ENCODE measurements at regions not wholly inside any gene's neighbourhood (a gene's known extent, or its start where the extent isn't known, plus 50 kb on each side); places are given as distances from the start of the nearest gene placed in this dataset.

- peaks cover 0 to 3% of the 10 kb centered on the region in 2 experiments for H3K4me1 ChIP-seq (ENCODE audit: control insufficient read depth in 1 of 2, insufficient read depth in 2 of 2, low read length in 2 of 2)
- DNase-seq = peak in 1 of 2 donors; percentile 2
These were observed 407.8 kb upstream of the CDH2 start for GRCh38 chr18:28584731-28585130.

GRCh38 chr18:28582724-28583123 lies 405.8 kb upstream of the CDH2 start:
- DNase-seq = no peak
- Histone ChIP-seq H3K9ac (ENCODE audit: low read length) (no peak overlapping the region), H2AFZ (ENCODE audit: insufficient read depth, low read length, poor library complexity) (no peak overlapping the region), H4K91ac (ENCODE audit: low read depth, low read length) (no peak overlapping the region), H2BK5ac (ENCODE audit: low read depth, low read length, poor library complexity) (no peak overlapping the region), H2AK5ac (ENCODE audit: low read length) (no peak overlapping the region), H3K9me3 (ENCODE audit: insufficient read depth, low read depth, low read length) (no peaks in the 10 kb centered on the region), H4K8ac (ENCODE audit: low read depth, low read length) (no peak overlapping the region), H4K12ac (ENCODE audit: low read depth, low read length) (no peak overlapping the region), H3K27ac (ENCODE audit: low read depth, low read length) (no peak overlapping the region), H3K4me1 (ENCODE audit: control insufficient read depth in 1 of 2, insufficient read depth in 2 of 2, low read length in 2 of 2) (peaks cover 0 to 3% of the 10 kb centered on the region in 2 experiments), H2BK120ac (ENCODE audit: insufficient read depth, low read length, poor library complexity) (no peak overlapping the region), H3K18ac (ENCODE audit: low read length) (no peak overlapping the region), H3K4me2 (ENCODE audit: low read length) (no peak overlapping the region), H3K23ac (ENCODE audit: low read length) (no peak overlapping the region), H3K27me3 (ENCODE audit: insufficient read depth, low read length) (no peaks in the 10 kb centered on the region), H3K79me1 (ENCODE audit: low read length) (no peaks in the 10 kb centered on the region), H3K4ac (ENCODE audit: low read depth, low read length) (no peak overlapping the region), H2BK12ac (ENCODE audit: low read length) (no peak overlapping the region), H3K14ac (ENCODE audit: low read length) (no peak overlapping the region), H3K4me3 (ENCODE audit: low read depth, low read length) (no peak overlapping the region), H3K36me3 (ENCODE audit: control insufficient read depth in 1 of 2, insufficient read depth in 2 of 2, low read length in 2 of 2) (no peaks in the 10 kb centered on the region), H3K79me2 (ENCODE audit: control insufficient read depth, insufficient read depth, low read length, poor library complexity) (no peaks in the 10 kb centered on the region)
- WGBS (ENCODE audit: extremely low coverage, insufficient coverage, insufficient read length) = no CpG with 5 or more reads among the region's 2 CpGs

More at GRCh38 chr18:28584731-28585130, 407.8 kb upstream of the CDH2 start:
- Histone ChIP-seq H3K14ac (ENCODE audit: low read length) (no peak overlapping the region), H3K79me2 (ENCODE audit: control insufficient read depth, insufficient read depth, low read length, poor library complexity) (no peaks in the 10 kb centered on the region), H3K79me1 (ENCODE audit: low read length) (no peaks in the 10 kb centered on the region), H3K23ac (ENCODE audit: low read length) (no peak overlapping the region), H3K27me3 (ENCODE audit: insufficient read depth, low read length) (no peaks in the 10 kb centered on the region), H2BK120ac (ENCODE audit: insufficient read depth, low read length, poor library complexity) (no peak overlapping the region), H2BK12ac (ENCODE audit: low read length) (no peak overlapping the region), H2AK5ac (ENCODE audit: low read length) (no peak overlapping the region), H3K36me3 (ENCODE audit: control insufficient read depth in 1 of 2, insufficient read depth in 2 of 2, low read length in 2 of 2) (no peaks in the 10 kb centered on the region), H3K4ac (ENCODE audit: low read depth, low read length) (no peak overlapping the region), H2AFZ (ENCODE audit: insufficient read depth, low read length, poor library complexity) (no peak overlapping the region), H2BK5ac (ENCODE audit: low read depth, low read length, poor library complexity) (no peak overlapping the region), H3K9me3 (ENCODE audit: insufficient read depth, low read depth, low read length) (no peaks in the 10 kb centered on the region), H4K12ac (ENCODE audit: low read depth, low read length) (no peak overlapping the region), H4K91ac (ENCODE audit: low read depth, low read length) (no peak overlapping the region), H3K4me3 (ENCODE audit: low read depth, low read length) (no peak overlapping the region), H3K9ac (ENCODE audit: low read length) (no peak overlapping the region), H4K8ac (ENCODE audit: low read depth, low read length) (no peak overlapping the region), H3K18ac (ENCODE audit: low read length) (no peak overlapping the region), H3K4me2 (ENCODE audit: low read length) (peak overlapping the region; percentile 0), H3K27ac (ENCODE audit: low read depth, low read length) (no peak overlapping the region)
- WGBS (ENCODE audit: extremely low coverage, insufficient coverage, insufficient read length) = no CpG with 5 or more reads among the region's 5 CpGs

GRCh38 chr18:28581521-28582071 lies 404.7 kb upstream of the CDH2 start:
- H3K23ac ChIP-seq (ENCODE audit: low read length) = no peak overlapping the region
- H3K27me3 ChIP-seq (ENCODE audit: insufficient read depth, low read length) = no peaks in the 10 kb centered on the region
- no peak overlapping the region for H4K12ac ChIP-seq (ENCODE audit: low read depth, low read length)
- no peak for DNase-seq
- H4K91ac ChIP-seq (ENCODE audit: low read depth, low read length) = no peak overlapping the region
- no peak overlapping the region for H2BK5ac ChIP-seq (ENCODE audit: low read depth, low read length, poor library complexity)
- no peaks in the 10 kb centered on the region for H3K9me3 ChIP-seq (ENCODE audit: insufficient read depth, low read depth, low read length)
- no peak overlapping the region for H3K14ac ChIP-seq (ENCODE audit: low read length)
- no peak overlapping the region for H3K4ac ChIP-seq (ENCODE audit: low read depth, low read length)
- H3K4me1 ChIP-seq (ENCODE audit: control insufficient read depth in 1 of 2, insufficient read depth in 2 of 2, low read length in 2 of 2) = peaks cover 0 to 3% of the 10 kb centered on the region in 2 experiments
- H3K79me1 ChIP-seq (ENCODE audit: low read length) = no peaks in the 10 kb centered on the region
- no peak overlapping the region for H2AK5ac ChIP-seq (ENCODE audit: low read length)
- H2BK12ac ChIP-seq (ENCODE audit: low read length) = no peak overlapping the region
- H3K18ac ChIP-seq (ENCODE audit: low read length) = no peak overlapping the region
- H3K4me3 ChIP-seq (ENCODE audit: low read depth, low read length) = no peak overlapping the region
- H3K79me2 ChIP-seq (ENCODE audit: control insufficient read depth, insufficient read depth, low read length, poor library complexity) = no peaks in the 10 kb centered on the region
- no peak overlapping the region for H3K4me2 ChIP-seq (ENCODE audit: low read length)
- no peak overlapping the region for H2BK120ac ChIP-seq (ENCODE audit: insufficient read depth, low read length, poor library complexity)
- no peak overlapping the region for H3K27ac ChIP-seq (ENCODE audit: low read depth, low read length)
- H2AFZ ChIP-seq (ENCODE audit: insufficient read depth, low read length, poor library complexity) = no peak overlapping the region
- H3K36me3 ChIP-seq (ENCODE audit: control insufficient read depth in 1 of 2, insufficient read depth in 2 of 2, low read length in 2 of 2) = no peaks in the 10 kb centered on the region
- no peak overlapping the region for H4K8ac ChIP-seq (ENCODE audit: low read depth, low read length)
- WGBS (ENCODE audit: extremely low coverage, insufficient coverage, insufficient read length) = no CpG with 5 or more reads among the region's 4 CpGs
- H3K9ac ChIP-seq (ENCODE audit: low read length) = no peak overlapping the region

GRCh38 chr18:28576941-28577340 lies 400.0 kb upstream of the CDH2 start:
- Histone ChIP-seq H3K4ac (ENCODE audit: low read depth, low read length) (no peak overlapping the region), H3K4me1 (ENCODE audit: control insufficient read depth in 1 of 2, insufficient read depth in 2 of 2, low read length in 2 of 2) (no peaks in the 10 kb centered on the region), H3K9me3 (ENCODE audit: insufficient read depth, low read depth, low read length) (no peaks in the 10 kb centered on the region), H3K79me1 (ENCODE audit: low read length) (no peaks in the 10 kb centered on the region), H3K4me2 (ENCODE audit: low read length) (no peak overlapping the region), H3K4me3 (ENCODE audit: low read depth, low read length) (no peak overlapping the region), H2BK120ac (ENCODE audit: insufficient read depth, low read length, poor library complexity) (no peak overlapping the region), H3K27ac (ENCODE audit: low read depth, low read length) (no peak overlapping the region), H2BK5ac (ENCODE audit: low read depth, low read length, poor library complexity) (no peak overlapping the region), H3K79me2 (ENCODE audit: control insufficient read depth, insufficient read depth, low read length, poor library complexity) (no peaks in the 10 kb centered on the region), H3K23ac (ENCODE audit: low read length) (no peak overlapping the region), H2AK5ac (ENCODE audit: low read length) (no peak overlapping the region), H3K9ac (ENCODE audit: low read length) (no peak overlapping the region), H3K36me3 (ENCODE audit: control insufficient read depth in 1 of 2, insufficient read depth in 2 of 2, low read length in 2 of 2) (no peaks in the 10 kb centered on the region), H2AFZ (ENCODE audit: insufficient read depth, low read length, poor library complexity) (no peak overlapping the region), H3K27me3 (ENCODE audit: insufficient read depth, low read length) (no peaks in the 10 kb centered on the region), H4K12ac (ENCODE audit: low read depth, low read length) (no peak overlapping the region), H3K18ac (ENCODE audit: low read length) (no peak overlapping the region), H4K91ac (ENCODE audit: low read depth, low read length) (no peak overlapping the region), H4K8ac (ENCODE audit: low read depth, low read length) (no peak overlapping the region), H3K14ac (ENCODE audit: low read length) (no peak overlapping the region), H2BK12ac (ENCODE audit: low read length) (no peak overlapping the region)
- WGBS (ENCODE audit: extremely low coverage, insufficient coverage, insufficient read length) = no CpG with 5 or more reads among the region's 3 CpGs
- no peak for DNase-seq
